B cell (primary cell): ENCODE measurements at regions not wholly inside any gene's neighbourhood (a gene's known extent, or its start where the extent isn't known, plus 50 kb on each side); places are given as distances from the start of the nearest gene placed in this dataset.

ENCODE experiments used
- ATAC-seq: fragments of 200-7000 bp; cut with Tn5 transposase; one replicate; pipeline ENCODE4 v1.10.0; 2021; ENCODE audit warnings: low read depth, mild to moderate bottlenecking, moderate number of reproducible peaks, moderate library complexity
- CTCF ChIA-PET: fragments of 350-600 bp; sonication (Branson Sonifier 250); formaldehyde crosslinking; loops from one replicate; lab custom pipeline; 2021; ENCODE audit warnings: antibody characterized with exemption, inconsistent platforms; lab: Charles Lee
- POLR2A ChIA-PET: fragments of 350-600 bp; sonication (Branson Sonifier 250); formaldehyde crosslinking; loops from one replicate; lab custom pipeline; 2021; ENCODE audit warnings: antibody characterized with exemption; lab: Charles Lee
- DNase-seq: peaks from one replicate; pipeline ENCODE4 v3.0.0; 2013
- H2AFZ ChIP-seq: 2 replicates; pipeline ENCODE4 v1.6.1; 2012; ENCODE audit warnings: mild to moderate bottlenecking, low read depth, low read length; ENCODE audit not compliant: insufficient read depth, poor library complexity, severe bottlenecking
- H3K27ac ChIP-seq, 2 donors: 1 replicate in 1 of 2; 2 replicates in 1 of 2; pipeline ENCODE4 v1.5.1; 2012 to 2013; ENCODE audit warnings: low read length in 2 of 2, mild to moderate bottlenecking in 2 of 2, moderate library complexity in 1 of 2
- H3K27me3 ChIP-seq, 4 experiments: fragments of 200-600 bp in 1 of 4; sonication (generic) in 1 of 4; replicated peaks in 1 of 4; 1 replicate in 2 of 4; 2 replicates in 2 of 4; pipeline versions ENCODE4 v1.6.1 to v1.7.0; 2013 to 2016; ENCODE audit warnings: low read length in 3 of 4, mild to moderate bottlenecking in 2 of 4, mixed read lengths in 1 of 4, moderate library complexity in 1 of 4; ENCODE audit not compliant: insufficient read depth in 4 of 4, control insufficient read depth in 3 of 4; ENCODE audit errors: control extremely low read depth in 1 of 4
- H3K36me3 ChIP-seq, 2 experiments: replicated peaks in 1 of 2; 1 replicate in 1 of 2; 2 replicates in 1 of 2; pipeline versions ENCODE4 v1.6.1 to v1.7.1; 2013; ENCODE audit warnings: low read length in 1 of 2; ENCODE audit not compliant: insufficient read depth in 2 of 2, control insufficient read depth in 1 of 2; ENCODE audit errors: control extremely low read depth in 1 of 2, extremely low read depth in 1 of 2
- H3K4me1 ChIP-seq, 2 donors: fragments of 200-600 bp in 1 of 2; sonication (generic) in 1 of 2; 1 replicate in 1 of 2; 2 replicates in 1 of 2; pipeline versions ENCODE4 v1.5.1 to v1.6.1; 2013 to 2017; ENCODE audit warnings: low read length in 2 of 2; ENCODE audit not compliant: control insufficient read depth in 2 of 2, insufficient read depth in 2 of 2
- H3K4me2 ChIP-seq: replicated peaks from 2 replicates; pipeline ENCODE3; 2012; ENCODE audit warnings: mild to moderate bottlenecking, low read depth, low read length; ENCODE audit not compliant: poor library complexity, severe bottlenecking
- H3K4me3 ChIP-seq, 5 experiments: fragments of 200-600 bp in 1 of 5; sonication (generic) in 1 of 5; 1 replicate in 3 of 5; 2 replicates in 2 of 5; pipeline versions ENCODE4 v1.5.1 to v1.7.0; 2011 to 2016; ENCODE audit warnings: low read length in 4 of 5, mild to moderate bottlenecking in 4 of 5, low read depth in 2 of 5, control low read depth in 1 of 5, moderate library complexity in 1 of 5; ENCODE audit not compliant: insufficient read depth in 1 of 5; ENCODE audit errors: control extremely low read depth in 1 of 5, extremely low read depth in 1 of 5
- H3K79me2 ChIP-seq: fragments of 200-600 bp; sonication (generic); one replicate; pipeline ENCODE4 v1.6.0; 2016; ENCODE audit warnings: low read length; ENCODE audit not compliant: control insufficient read depth, insufficient read depth
- H3K9ac ChIP-seq: fragments of 200-600 bp; sonication (generic); 2 replicates; pipeline ENCODE4 v1.6.1; 2017; ENCODE audit warnings: mild to moderate bottlenecking, low read length, moderate library complexity
- H3K9me3 ChIP-seq, 3 donors: one replicate each; pipeline versions ENCODE4 v1.6.1 to v1.7.1; 2013; ENCODE audit warnings: low read length in 2 of 3; ENCODE audit not compliant: control insufficient read depth in 2 of 3, insufficient read depth in 1 of 3; ENCODE audit errors: control extremely low read depth in 1 of 3
- H4K20me1 ChIP-seq: 2 replicates; pipeline ENCODE4 v1.6.0; 2012; ENCODE audit warnings: mild to moderate bottlenecking, low read length; ENCODE audit not compliant: insufficient read depth, control insufficient read depth, poor library complexity, severe bottlenecking
- H3K27ac Mint-ChIP-seq: one replicate; pipeline ENCODE4 v1.8.0; 2021; ENCODE audit warnings: mixed read lengths
- H3K27me3 Mint-ChIP-seq: one replicate; pipeline ENCODE4 v1.8.0; 2021; ENCODE audit warnings: mixed read lengths
- H3K4me1 Mint-ChIP-seq: one replicate; pipeline ENCODE4 v1.8.0; 2021; ENCODE audit warnings: mixed read lengths
- H3K4me3 Mint-ChIP-seq: one replicate; pipeline ENCODE4 v1.8.0; 2021; ENCODE audit warnings: mixed read lengths
- H3K9me3 Mint-ChIP-seq: one replicate; pipeline ENCODE4 v1.8.0; 2022; ENCODE audit warnings: mixed read lengths; ENCODE audit not compliant: insufficient read depth
- CTCF ChIP-seq: fragments of 200-600 bp; IDR thresholded peaks from one replicate; pipeline ENCODE4 v1.8.0; 2022; ENCODE audit warnings: antibody characterized with exemption, mild to moderate bottlenecking
- EZH2 ChIP-seq: IDR thresholded peaks from 2 replicates; pipeline ENCODE4 v1.6.1; 2012; ENCODE audit warnings: borderline replicate concordance, low read depth, mild to moderate bottlenecking, moderate library complexity, low read length; ENCODE audit not compliant: insufficient read depth, poor library complexity, severe bottlenecking
- WGBS: methylation state at CpG from one replicate; pipeline ENCODE4 v1.1.5; 2013; ENCODE audit warnings: missing lambda C conversion rate; ENCODE audit not compliant: insufficient coverage; 5-methylcytosine and 5-hydroxymethylcytosine counted together
- intact Hi-C: fragments of 100-400 bp; cut with micrococcal nuclease; formaldehyde crosslinking; loops from one replicate; pipeline ENCODE4 v1.10.0; 2022

DNA sequence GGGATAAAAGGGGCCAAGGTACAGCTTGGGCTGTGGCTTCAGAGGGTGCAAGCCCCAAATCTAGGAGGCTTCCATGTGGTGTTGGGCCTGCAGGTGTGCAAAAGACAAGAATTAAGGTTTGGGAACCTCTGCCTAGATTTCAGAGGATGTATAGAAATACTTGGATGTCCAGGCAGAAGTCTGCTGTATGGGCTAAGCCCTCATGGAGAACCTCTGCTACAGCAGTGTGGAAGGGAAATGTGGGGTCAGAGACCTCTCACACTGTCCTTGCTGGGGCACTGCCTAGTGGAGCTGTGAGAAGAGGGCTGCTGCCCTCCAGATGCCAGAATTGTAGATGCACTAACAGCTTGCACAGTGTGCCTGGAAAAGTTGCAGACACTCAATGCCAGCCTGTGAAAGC is 880.6 kb upstream of the ID2 start:
- H3K4me2 ChIP-seq = no peak overlapping the region
- H3K4me3 ChIP-seq = no peak overlapping the region
- ATAC-seq = no peak
- Mint-ChIP-seq H3K4me3 (no peak overlapping the region), H3K9me3 (peaks cover 9% of the 10 kb centered on the region), H3K27ac (no peak overlapping the region), H3K27me3 (peaks cover 3% of the 10 kb centered on the region), H3K4me1 (no peaks in the 10 kb centered on the region)
- ChIA-PET POLR2A (no interaction called here), CTCF (no interaction called here)
- H4K20me1 ChIP-seq = no peaks in the 10 kb centered on the region
- DNase-seq = no peak
- H3K9me3 ChIP-seq = peaks cover 0 to 19% (median 17%) of the 10 kb centered on the region in 3 donors
- no peaks in the 10 kb centered on the region for H3K4me1 ChIP-seq
- H3K36me3 ChIP-seq = no peaks in the 10 kb centered on the region
- H3K9ac ChIP-seq = no peak overlapping the region
- no peak overlapping the region for H2AFZ ChIP-seq
- no peaks in the 10 kb centered on the region for H3K27me3 ChIP-seq
- intact Hi-C loops = no loop called here
- no peaks in the 10 kb centered on the region for H3K79me2 ChIP-seq
- H3K27ac ChIP-seq = no peak overlapping the region
- no peak for TF ChIP-seq CTCF
- no peak for TF ChIP-seq EZH2

GRCh38 chr2:7803515-7803914 is 878.3 kb upstream of the ID2 start:
- H3K9me3 ChIP-seq = peaks cover 0 to 21% (median 17%) of the 10 kb centered on the region in 3 donors
- no peak overlapping the region for H3K4me3 Mint-ChIP-seq
- H3K9ac ChIP-seq = no peak overlapping the region
- no peaks in the 10 kb centered on the region for H3K4me1 Mint-ChIP-seq
- no peak overlapping the region for H3K4me3 ChIP-seq
- intact Hi-C loops = no loop called here
- DNase-seq (no peak), ATAC-seq (no peak)
- peaks cover 9% of the 10 kb centered on the region for H3K9me3 Mint-ChIP-seq
- H3K27ac Mint-ChIP-seq = no peak overlapping the region
- POLR2A ChIA-PET = no interaction called here
- no peaks in the 10 kb centered on the region for H3K79me2 ChIP-seq
- H3K36me3 ChIP-seq = no peaks in the 10 kb centered on the region
- peaks cover under 1% of the 10 kb centered on the region for H3K27me3 Mint-ChIP-seq
- no peaks in the 10 kb centered on the region for H3K4me1 ChIP-seq
- TF ChIP-seq CTCF (no peak), EZH2 (no peak)
- no peak overlapping the region for H2AFZ ChIP-seq
- no CpG with 5 or more reads among the region's 5 CpGs for WGBS
- H4K20me1 ChIP-seq = no peaks in the 10 kb centered on the region
- no peak overlapping the region for H3K4me2 ChIP-seq
- no peak overlapping the region for H3K27ac ChIP-seq
- CTCF ChIA-PET = interaction anchor here (0.6 kb wide), 1 partner anchor 59 kb away, joined by 3 read pairs; no protein-coding TSS in a partner anchor
- H3K27me3 ChIP-seq = no peaks in the 10 kb centered on the region
